ENCODE measurements at regions not wholly inside any gene's neighbourhood (a gene's known extent, or its start where the extent isn't known, plus 50 kb on each side); places are given as distances from the start of the nearest gene placed in this dataset.

GRCh38 chr1:56375326-56375804 lies 204.0 kb downstream of the PLPP3 start:
- Mint-ChIP-seq H3K9me3 (no peaks in the 10 kb centered on the region), H3K4me1 (peaks cover 0 to 3% of the 10 kb centered on the region in 2 donors), H3K36me3 (no peaks in the 10 kb centered on the region), H3K27me3 (peaks cover 5 to 14% of the 10 kb centered on the region in 2 donors), H3K4me3 (no peak overlapping the region), H3K27ac (no peak overlapping the region)
- DNase-seq (no peak), ATAC-seq (replicated peaks) (no peak)

GRCh38 chr1:56374026-56374974 lies 205.1 kb downstream of the PLPP3 start:
- Mint-ChIP-seq H3K36me3 (no peaks in the 10 kb centered on the region), H3K9me3 (no peaks in the 10 kb centered on the region), H3K27me3 (peaks cover 5 to 14% of the 10 kb centered on the region in 2 donors), H3K4me1 (peaks cover 0 to 3% of the 10 kb centered on the region in 2 donors), H3K27ac (no peak overlapping the region), H3K4me3 (no peak overlapping the region)
- DNase-seq, result no peak
- no peak for ATAC-seq (replicated peaks)

GRCh38 chr1:56370513-56370912 lies 208.8 kb downstream of the PLPP3 start:
- no peaks in the 10 kb centered on the region for H3K9me3 Mint-ChIP-seq

GRCh38 chr1:56363007-56363770 lies 216.2 kb downstream of the PLPP3 start:
- no peak for DNase-seq
- Mint-ChIP-seq H3K36me3 (no peaks in the 10 kb centered on the region), H3K27ac (no peak overlapping the region), H3K9me3 (no peaks in the 10 kb centered on the region), H3K4me1 (no peaks in the 10 kb centered on the region), H3K4me3 (no peak overlapping the region), H3K27me3 (peaks cover 4 to 6% of the 10 kb centered on the region in 2 donors)
- no peak for ATAC-seq (replicated peaks)

More at GRCh38 chr1:56370513-56370912, 208.8 kb downstream of the PLPP3 start:
- Mint-ChIP-seq H3K27me3 (peaks cover 0 to 8% of the 10 kb centered on the region in 2 donors), H3K36me3 (no peaks in the 10 kb centered on the region), H3K4me1 (no peaks in the 10 kb centered on the region), H3K4me3 (no peak overlapping the region), H3K27ac (no peak overlapping the region)
- no peak for ATAC-seq (replicated peaks)
- DNase-seq, result no peak

- DNase-seq (no peak), ATAC-seq (replicated peaks) (no peak)
- Mint-ChIP-seq H3K4me1 (no peaks in the 10 kb centered on the region), H3K36me3 (no peaks in the 10 kb centered on the region), H3K9me3 (no peaks in the 10 kb centered on the region), H3K27ac (no peak overlapping the region), H3K4me3 (no peak overlapping the region), H3K27me3 (peaks cover 4 to 11% of the 10 kb centered on the region in 2 donors)
These were observed 219.3 kb downstream of the PLPP3 start for GRCh38 chr1:56360021-56360420.

- Mint-ChIP-seq H3K4me1 (no peaks in the 10 kb centered on the region), H3K4me3 (no peak overlapping the region), H3K27ac (no peak overlapping the region), H3K9me3 (no peaks in the 10 kb centered on the region), H3K27me3 (peaks cover 8 to 20% of the 10 kb centered on the region in 2 donors), H3K36me3 (no peaks in the 10 kb centered on the region)
- ATAC-seq (replicated peaks) (no peak), DNase-seq (no peak)
These were observed 220.3 kb downstream of the PLPP3 start for GRCh38 chr1:56359056-56359455.

- no peak overlapping the region for H3K4me3 Mint-ChIP-seq
- peaks cover 8 to 21% of the 10 kb centered on the region in 2 donors for H3K27me3 Mint-ChIP-seq
- H3K4me1 Mint-ChIP-seq, result no peaks in the 10 kb centered on the region
- DNase-seq (no peak), ATAC-seq (replicated peaks) (no peak)
- H3K36me3 Mint-ChIP-seq, result no peaks in the 10 kb centered on the region
- no peak overlapping the region for H3K27ac Mint-ChIP-seq
- no peaks in the 10 kb centered on the region for H3K9me3 Mint-ChIP-seq
These were observed 221.3 kb downstream of the PLPP3 start for GRCh38 chr1:56357927-56358690.

- H3K4me3 Mint-ChIP-seq, result no peak overlapping the region
- H3K4me1 Mint-ChIP-seq, result no peaks in the 10 kb centered on the region
- no peaks in the 10 kb centered on the region for H3K36me3 Mint-ChIP-seq
- H3K27me3 Mint-ChIP-seq, result peaks cover 4 to 16% of the 10 kb centered on the region in 2 donors
- ATAC-seq (replicated peaks) (no peak), DNase-seq (no peak)
- H3K27ac Mint-ChIP-seq, result no peak overlapping the region
- H3K9me3 Mint-ChIP-seq, result no peaks in the 10 kb centered on the region
These were observed 222.9 kb downstream of the PLPP3 start for GRCh38 chr1:56356376-56356990.

- no peak for ATAC-seq (replicated peaks)
- Mint-ChIP-seq H3K36me3 (no peaks in the 10 kb centered on the region), H3K27ac (no peak overlapping the region), H3K4me3 (no peak overlapping the region), H3K9me3 (no peaks in the 10 kb centered on the region), H3K27me3 (peaks cover 4 to 16% of the 10 kb centered on the region in 2 donors), H3K4me1 (no peaks in the 10 kb centered on the region)
- no peak for DNase-seq
These were observed 223.4 kb downstream of the PLPP3 start for GRCh38 chr1:56355918-56356317.

- Mint-ChIP-seq H3K27me3 (peaks cover 4 to 16% of the 10 kb centered on the region in 2 donors), H3K9me3 (no peaks in the 10 kb centered on the region), H3K4me1 (no peaks in the 10 kb centered on the region), H3K4me3 (no peak overlapping the region), H3K36me3 (no peaks in the 10 kb centered on the region), H3K27ac (no peak overlapping the region)
- ATAC-seq (replicated peaks) (no peak), DNase-seq (no peak)
These were observed 223.9 kb downstream of the PLPP3 start for GRCh38 chr1:56355422-56355821.

GRCh38 chr1:56345831-56346230 lies 233.5 kb downstream of the PLPP3 start:
- H3K36me3 Mint-ChIP-seq, result peaks cover 0 to 3% of the 10 kb centered on the region in 2 donors

GRCh38 chr1:56340977-56341376 lies 238.4 kb downstream of the PLPP3 start:
- H3K4me3 Mint-ChIP-seq, result no peak overlapping the region
- no peaks in the 10 kb centered on the region for H3K4me1 Mint-ChIP-seq
- peaks cover 0 to 2% of the 10 kb centered on the region in 2 donors for H3K36me3 Mint-ChIP-seq
- ATAC-seq (replicated peaks) (no peak), DNase-seq (no peak)
- H3K27ac Mint-ChIP-seq, result no peak overlapping the region
- peaks cover 0 to 4% of the 10 kb centered on the region in 2 donors for H3K9me3 Mint-ChIP-seq
- H3K27me3 Mint-ChIP-seq, result peaks cover 17 to 20% of the 10 kb centered on the region in 2 donors

More at GRCh38 chr1:56345831-56346230, 233.5 kb downstream of the PLPP3 start:
- peaks cover 0 to 6% of the 10 kb centered on the region in 2 donors for H3K4me1 Mint-ChIP-seq
- peaks cover 3 to 17% of the 10 kb centered on the region in 2 donors for H3K27me3 Mint-ChIP-seq
- peaks cover 4 to 13% of the 10 kb centered on the region in 2 donors for H3K9me3 Mint-ChIP-seq
- ATAC-seq (replicated peaks), result no peak
- H3K4me3 Mint-ChIP-seq, result no peak overlapping the region
- H3K27ac Mint-ChIP-seq, result no peak overlapping the region
- DNase-seq, result no peak

GRCh38 chr1:56339786-56340465 lies 239.4 kb downstream of the PLPP3 start:
- DNase-seq, result no peak
- Mint-ChIP-seq H3K27ac (no peak overlapping the region), H3K4me1 (no peaks in the 10 kb centered on the region), H3K27me3 (peaks cover 14 to 20% of the 10 kb centered on the region in 2 donors), H3K9me3 (peaks cover 0 to 4% of the 10 kb centered on the region in 2 donors), H3K36me3 (peaks cover 0 to 2% of the 10 kb centered on the region in 2 donors), H3K4me3 (no peak overlapping the region)
- ATAC-seq (replicated peaks), result no peak
